B cell (primary cell): ENCODE measurements at regions not wholly inside any gene's neighbourhood (a gene's known extent, or its start where the extent isn't known, plus 50 kb on each side); places are given as distances from the start of the nearest gene placed in this dataset.

Experiments
- ATAC-seq: fragments of 200-7000 bp; cut with Tn5 transposase; one replicate; pipeline ENCODE4 v1.10.0; 2021; ENCODE audit warnings: low read depth, mild to moderate bottlenecking, moderate number of reproducible peaks, moderate library complexity
- CTCF ChIA-PET: fragments of 350-600 bp; sonication (Branson Sonifier 250); formaldehyde crosslinking; loops from one replicate; lab custom pipeline; 2021; ENCODE audit warnings: antibody characterized with exemption, inconsistent platforms; lab: Charles Lee
- POLR2A ChIA-PET: fragments of 350-600 bp; sonication (Branson Sonifier 250); formaldehyde crosslinking; loops from one replicate; lab custom pipeline; 2021; ENCODE audit warnings: antibody characterized with exemption; lab: Charles Lee
- DNase-seq: peaks from one replicate; pipeline ENCODE4 v3.0.0; 2013
- H2AFZ ChIP-seq: 2 replicates; pipeline ENCODE4 v1.6.1; 2012; ENCODE audit warnings: mild to moderate bottlenecking, low read depth, low read length; ENCODE audit not compliant: insufficient read depth, poor library complexity, severe bottlenecking
- H3K27ac ChIP-seq, 2 donors: 1 replicate in 1 of 2; 2 replicates in 1 of 2; pipeline ENCODE4 v1.5.1; 2012 to 2013; ENCODE audit warnings: low read length in 2 of 2, mild to moderate bottlenecking in 2 of 2, moderate library complexity in 1 of 2
- H3K27me3 ChIP-seq, 4 experiments: fragments of 200-600 bp in 1 of 4; sonication (generic) in 1 of 4; replicated peaks in 1 of 4; 1 replicate in 2 of 4; 2 replicates in 2 of 4; pipeline versions ENCODE4 v1.6.1 to v1.7.0; 2013 to 2016; ENCODE audit warnings: low read length in 3 of 4, mild to moderate bottlenecking in 2 of 4, mixed read lengths in 1 of 4, moderate library complexity in 1 of 4; ENCODE audit not compliant: insufficient read depth in 4 of 4, control insufficient read depth in 3 of 4; ENCODE audit errors: control extremely low read depth in 1 of 4
- H3K36me3 ChIP-seq, 2 experiments: replicated peaks in 1 of 2; 1 replicate in 1 of 2; 2 replicates in 1 of 2; pipeline versions ENCODE4 v1.6.1 to v1.7.1; 2013; ENCODE audit warnings: low read length in 1 of 2; ENCODE audit not compliant: insufficient read depth in 2 of 2, control insufficient read depth in 1 of 2; ENCODE audit errors: control extremely low read depth in 1 of 2, extremely low read depth in 1 of 2
- H3K4me1 ChIP-seq, 2 donors: fragments of 200-600 bp in 1 of 2; sonication (generic) in 1 of 2; 1 replicate in 1 of 2; 2 replicates in 1 of 2; pipeline versions ENCODE4 v1.5.1 to v1.6.1; 2013 to 2017; ENCODE audit warnings: low read length in 2 of 2; ENCODE audit not compliant: control insufficient read depth in 2 of 2, insufficient read depth in 2 of 2
- H3K4me2 ChIP-seq: replicated peaks from 2 replicates; pipeline ENCODE3; 2012; ENCODE audit warnings: mild to moderate bottlenecking, low read depth, low read length; ENCODE audit not compliant: poor library complexity, severe bottlenecking
- H3K4me3 ChIP-seq, 5 experiments: fragments of 200-600 bp in 1 of 5; sonication (generic) in 1 of 5; 1 replicate in 3 of 5; 2 replicates in 2 of 5; pipeline versions ENCODE4 v1.5.1 to v1.7.0; 2011 to 2016; ENCODE audit warnings: low read length in 4 of 5, mild to moderate bottlenecking in 4 of 5, low read depth in 2 of 5, control low read depth in 1 of 5, moderate library complexity in 1 of 5; ENCODE audit not compliant: insufficient read depth in 1 of 5; ENCODE audit errors: control extremely low read depth in 1 of 5, extremely low read depth in 1 of 5
- H3K79me2 ChIP-seq: fragments of 200-600 bp; sonication (generic); one replicate; pipeline ENCODE4 v1.6.0; 2016; ENCODE audit warnings: low read length; ENCODE audit not compliant: control insufficient read depth, insufficient read depth
- H3K9ac ChIP-seq: fragments of 200-600 bp; sonication (generic); 2 replicates; pipeline ENCODE4 v1.6.1; 2017; ENCODE audit warnings: mild to moderate bottlenecking, low read length, moderate library complexity
- H3K9me3 ChIP-seq, 3 donors: one replicate each; pipeline versions ENCODE4 v1.6.1 to v1.7.1; 2013; ENCODE audit warnings: low read length in 2 of 3; ENCODE audit not compliant: control insufficient read depth in 2 of 3, insufficient read depth in 1 of 3; ENCODE audit errors: control extremely low read depth in 1 of 3
- H4K20me1 ChIP-seq: 2 replicates; pipeline ENCODE4 v1.6.0; 2012; ENCODE audit warnings: mild to moderate bottlenecking, low read length; ENCODE audit not compliant: insufficient read depth, control insufficient read depth, poor library complexity, severe bottlenecking
- H3K27ac Mint-ChIP-seq: one replicate; pipeline ENCODE4 v1.8.0; 2021; ENCODE audit warnings: mixed read lengths
- H3K27me3 Mint-ChIP-seq: one replicate; pipeline ENCODE4 v1.8.0; 2021; ENCODE audit warnings: mixed read lengths
- H3K4me1 Mint-ChIP-seq: one replicate; pipeline ENCODE4 v1.8.0; 2021; ENCODE audit warnings: mixed read lengths
- H3K4me3 Mint-ChIP-seq: one replicate; pipeline ENCODE4 v1.8.0; 2021; ENCODE audit warnings: mixed read lengths
- H3K9me3 Mint-ChIP-seq: one replicate; pipeline ENCODE4 v1.8.0; 2022; ENCODE audit warnings: mixed read lengths; ENCODE audit not compliant: insufficient read depth
- CTCF ChIP-seq: fragments of 200-600 bp; IDR thresholded peaks from one replicate; pipeline ENCODE4 v1.8.0; 2022; ENCODE audit warnings: antibody characterized with exemption, mild to moderate bottlenecking
- EZH2 ChIP-seq: IDR thresholded peaks from 2 replicates; pipeline ENCODE4 v1.6.1; 2012; ENCODE audit warnings: borderline replicate concordance, low read depth, mild to moderate bottlenecking, moderate library complexity, low read length; ENCODE audit not compliant: insufficient read depth, poor library complexity, severe bottlenecking
- WGBS: methylation state at CpG from one replicate; pipeline ENCODE4 v1.1.5; 2013; ENCODE audit warnings: missing lambda C conversion rate; ENCODE audit not compliant: insufficient coverage; 5-methylcytosine and 5-hydroxymethylcytosine counted together
- intact Hi-C: fragments of 100-400 bp; cut with micrococcal nuclease; formaldehyde crosslinking; loops from one replicate; pipeline ENCODE4 v1.10.0; 2022

- Histone ChIP-seq H3K79me2 (no peaks in the 10 kb centered on the region), H4K20me1 (no peaks in the 10 kb centered on the region), H2AFZ (no peak overlapping the region), H3K36me3 (no peaks in the 10 kb centered on the region), H3K27me3 (no peaks in the 10 kb centered on the region), H3K4me1 (no peaks in the 10 kb centered on the region), H3K9me3 (peaks cover 0 to 8% (median 0%) of the 10 kb centered on the region in 3 donors), H3K4me2 (no peak overlapping the region), H3K9ac (no peak overlapping the region), H3K4me3 (no peak overlapping the region), H3K27ac (no peak overlapping the region)
- intact Hi-C loops: no loop called here
- CTCF ChIA-PET: no interaction called here
- POLR2A ChIA-PET: no interaction called here
- ATAC-seq (no peak), DNase-seq (no peak)
- H3K4me3 Mint-ChIP-seq: no peak overlapping the region
- no peaks in the 10 kb centered on the region for H3K4me1 Mint-ChIP-seq
- H3K27me3 Mint-ChIP-seq: no peaks in the 10 kb centered on the region
- WGBS: 91% methylated on average over 4 of the region's 4 CpGs
- no peak overlapping the region for H3K27ac Mint-ChIP-seq
- peaks cover 2% of the 10 kb centered on the region for H3K9me3 Mint-ChIP-seq
- TF ChIP-seq EZH2 (no peak), CTCF (no peak)
Measured at GRCh38 chr4:33470805-33471204, 2750.6 kb downstream of the PCDH7 start.

GRCh38 chr4:33477715-33478114 lies 2757.5 kb downstream of the PCDH7 start:
- ATAC-seq (no peak), DNase-seq (no peak)
- Mint-ChIP-seq H3K27ac (no peak overlapping the region), H3K27me3 (no peaks in the 10 kb centered on the region), H3K4me1 (no peaks in the 10 kb centered on the region), H3K9me3 (no peaks in the 10 kb centered on the region), H3K4me3 (no peak overlapping the region)
- Histone ChIP-seq H2AFZ (no peak overlapping the region), H3K79me2 (no peaks in the 10 kb centered on the region), H3K36me3 (no peaks in the 10 kb centered on the region), H4K20me1 (no peaks in the 10 kb centered on the region), H3K4me1 (no peaks in the 10 kb centered on the region), H3K9me3 (no peaks in the 10 kb centered on the region), H3K9ac (no peak overlapping the region), H3K27ac (no peak overlapping the region), H3K4me2 (no peak overlapping the region), H3K27me3 (no peaks in the 10 kb centered on the region), H3K4me3 (no peak overlapping the region)
- intact Hi-C loops: no loop called here
- ChIA-PET POLR2A (no interaction called here), CTCF (no interaction called here)
- WGBS: 87% methylated on average over 3 of the region's 4 CpGs
- TF ChIP-seq EZH2 (no peak), CTCF (no peak)
